Ovary (tissue), 7 donors: ENCODE measurements at regions not wholly inside any gene's neighbourhood (a gene's known extent, or its start where the extent isn't known, plus 50 kb on each side); places are given as distances from the start of the nearest gene placed in this dataset.
"Not testable (repeated sequence)": the region's sequence is repeated elsewhere in the genome, so short reads cannot be mapped to it uniquely, and the experiment has no call there.

ENCODE experiments used
- DNase-seq, 5 donors: peaks; one replicate each; pipeline ENCODE4 v3.0.0-alpha.2; 2019 to 2020
- H3K27ac ChIP-seq, 2 donors: fragments of 200-600 bp; one replicate each; pipeline versions ENCODE4 v1.5.1 to v1.8.0; 2019 to 2022
- H3K27me3 ChIP-seq: fragments of 200-600 bp; one replicate; pipeline ENCODE4 v1.8.0; 2022
- H3K36me3 ChIP-seq: fragments of 200-600 bp; sonication (generic); one replicate; pipeline ENCODE4 v1.5.1; 2019
- H3K4me1 ChIP-seq: one replicate; pipeline ENCODE4 v1.8.1; 2013; ENCODE audit warnings: mild to moderate bottlenecking, moderate library complexity; ENCODE audit not compliant: insufficient read depth
- H3K4me3 ChIP-seq: fragments of 200-600 bp; sonication (generic); one replicate; pipeline ENCODE4 v1.5.1; 2017
- H3K9me3 ChIP-seq, 2 donors: fragments of 200-600 bp in 1 of 2; sonication (generic) in 1 of 2; one replicate each; pipeline versions ENCODE4 v1.5.1 to v1.8.1; 2013 to 2019; ENCODE audit warnings: mild to moderate bottlenecking in 1 of 2, moderate library complexity in 1 of 2
- CTCF ChIP-seq, 3 donors: fragments of 450-650 bp in 2 of 3; fragments of 200-600 bp in 1 of 3; IDR thresholded peaks; one replicate each; pipeline versions ENCODE4 v1.5.1 to v1.8.0; 2016 to 2022; ENCODE audit warnings: antibody characterized with exemption in 3 of 3, mild to moderate bottlenecking in 1 of 3
- EP300 ChIP-seq: sonication (generic); formaldehyde crosslinking; IDR thresholded peaks from one replicate; pipeline ENCODE4 v1.6.1; 2017; ENCODE audit warnings: antibody characterized with exemption
- POLR2A ChIP-seq: fragments of 450-650 bp; IDR thresholded peaks from one replicate; pipeline ENCODE4 v1.6.1; 2017; ENCODE audit warnings: antibody characterized with exemption, mild to moderate bottlenecking, moderate library complexity
- WGBS, 3 donors: extraction: QIAGEN DNeasy Blood & Tissue Kit in 1 of 3; methylation state at CpG; one replicate each; pipeline versions ENCODE4 v1.1.5 to v1.1.7; 2013 to 2017; 5-methylcytosine and 5-hydroxymethylcytosine counted together
- intact Hi-C, 4 donors: fragments of 100-400 bp; cut with DNase I; formaldehyde crosslinking; loops; one replicate each; pipeline versions ENCODE4 v1.11.0 to v1.15.1; 2022 to 2023
- donor health status: DM: no; HTN: no; CAD: no; lungs with moderate emphysema.
- donor health status: DM: no; HTN: no; CAD: no.
- donor health status: Bipolar disorder and iron deficiency.
- donor health status: DM: no; HTN: no; CAD: no.
- donor health status: DM: yes; HTN: yes; CAD: no.

- Histone ChIP-seq H3K4me1 (no peaks in the 10 kb centered on the region), H3K27ac (no peak overlapping the region), H3K9me3 (no peaks in the 10 kb centered on the region), H3K4me3 (no peak overlapping the region), H3K27me3 (no peaks in the 10 kb centered on the region), H3K36me3 (no peaks in the 10 kb centered on the region)
- TF ChIP-seq EP300, result no peak
- 87 to 96% (median 92%) methylated on average over 3 of the region's 3 CpGs for WGBS, 3 donors
- DNase-seq, result no peak
- intact Hi-C loops, result no loop called here
Observed at GRCh38 chr6:140264431-140264830, 890.0 kb upstream of the CITED2 start.

DNA sequence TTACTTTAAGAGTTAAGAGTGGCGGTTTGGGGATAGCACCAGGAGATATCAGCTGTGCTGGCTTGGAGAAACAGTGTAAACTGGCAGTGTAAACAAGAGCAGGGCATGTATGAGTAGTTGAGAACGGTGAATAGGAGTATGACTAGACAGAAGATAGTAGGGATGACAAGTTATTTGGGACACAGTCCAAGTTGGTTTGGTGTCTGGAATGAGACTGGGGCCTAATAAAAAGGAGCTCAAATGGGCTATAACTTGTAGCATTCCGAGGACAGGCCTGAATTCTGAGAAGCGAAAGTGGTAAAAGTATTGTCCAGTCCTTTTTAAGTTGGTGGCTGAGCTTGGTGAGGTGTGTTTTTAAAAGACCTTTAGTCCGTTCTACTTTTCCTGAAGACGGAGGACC lies 883.9 kb upstream of the CITED2 start:
- H3K4me3 ChIP-seq, H3K36me3 ChIP-seq, H3K27me3 ChIP-seq, H3K4me1 ChIP-seq, DNase-seq, intact Hi-C loops, H3K27ac ChIP-seq, H3K9me3 ChIP-seq: not testable (repeated sequence)
- 75 to 89% (median 83%) methylated on average over 4 to 6 of the region's 6 CpGs for WGBS, 3 donors

GRCh38 chr6:140256248-140256647 lies 881.8 kb upstream of the CITED2 start:
- TF ChIP-seq CTCF (IDR thresholded peaks at IDR 0.05) (no peak), EP300 (no peak)
- no peak for DNase-seq
- no peaks in the 10 kb centered on the region for H3K4me1 ChIP-seq
- H3K36me3 ChIP-seq, result no peaks in the 10 kb centered on the region
- no peaks in the 10 kb centered on the region for H3K27me3 ChIP-seq
- intact Hi-C loops, result no loop called here
- H3K27ac ChIP-seq, result no peak overlapping the region
- H3K9me3 ChIP-seq, result no peaks in the 10 kb centered on the region
- 91 to 93% (median 92%) methylated on average over 2 of the region's 2 CpGs for WGBS, 3 donors
- no peak overlapping the region for H3K4me3 ChIP-seq

DNA sequence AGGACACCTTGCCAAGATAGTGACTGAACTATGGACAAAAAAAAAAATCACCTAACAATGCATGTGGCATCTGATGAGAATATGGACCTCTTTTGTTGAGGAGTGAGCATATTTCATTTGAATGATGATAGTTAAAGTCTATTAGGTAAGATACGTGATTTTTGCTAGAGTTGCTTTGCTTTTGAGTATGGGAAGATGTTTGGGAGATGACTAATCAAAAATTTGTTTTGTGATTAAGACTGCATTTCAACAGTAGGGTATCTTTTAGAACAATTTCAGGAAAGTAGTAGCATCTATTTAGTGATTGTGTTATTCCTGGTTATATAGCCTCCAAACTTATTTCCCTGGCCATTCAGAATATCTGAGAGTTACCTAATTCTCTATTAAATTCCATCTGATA lies 878.6 kb upstream of the CITED2 start:
- Histone ChIP-seq H3K27me3 (no peaks in the 10 kb centered on the region), H3K9me3 (no peaks in the 10 kb centered on the region), H3K4me3 (no peak overlapping the region), H3K27ac (no peak overlapping the region), H3K36me3 (no peaks in the 10 kb centered on the region), H3K4me1 (no peaks in the 10 kb centered on the region)
- DNase-seq, result no peak
- WGBS, 3 donors, result 76 to 77% (median 76%) methylated on average over 1 of the region's 1 CpG
- intact Hi-C loops, result no loop called here
- no peak for TF ChIP-seq EP300
- TF ChIP-seq CTCF (IDR thresholded peaks at IDR 0.05), result no peak
- TF ChIP-seq POLR2A, result no peak

- intact Hi-C loops, result no loop called here
- Histone ChIP-seq H3K27ac (no peak overlapping the region), H3K27me3 (no peaks in the 10 kb centered on the region), H3K36me3 (no peaks in the 10 kb centered on the region), H3K4me1 (no peaks in the 10 kb centered on the region), H3K9me3 (no peaks in the 10 kb centered on the region), H3K4me3 (no peak overlapping the region)
- no peak for DNase-seq
- no peak for TF ChIP-seq POLR2A
- TF ChIP-seq EP300, result no peak
- TF ChIP-seq CTCF (IDR thresholded peaks at IDR 0.05), result no peak
- 67 to 94% (median 76%) methylated on average over 2 of the region's 2 CpGs for WGBS, 3 donors
Observed at GRCh38 chr6:140252099-140252498, 877.7 kb upstream of the CITED2 start.
